SIG-M5 treated with dmso at 0.1 percent for 504 hours (cell line): ENCODE measurements at regions not wholly inside any gene's neighbourhood (a gene's known extent, or its start where the extent isn't known, plus 50 kb on each side); places are given as distances from the start of the nearest gene placed in this dataset.

ENCODE experiments used
- DNase-seq: peaks from one replicate; lab custom pipeline; 2025; ENCODE audit not compliant: unreplicated experiment; lab: John Stamatoyannopoulos, UW

- DNase-seq = no peak
These were observed 143.3 kb upstream of the MGAT5 start for GRCh38 chr2:134110532-134110931.

GRCh38 chr2:134117676-134118075, 136.2 kb upstream of the MGAT5 start:
- DNase-seq = no peak

GRCh38 chr2:134118279-134119116, 135.4 kb upstream of the MGAT5 start:
- peak; percentile 97 for DNase-seq

- peak; percentile 54 for DNase-seq
These were observed 134.7 kb upstream of the MGAT5 start for GRCh38 chr2:134119117-134119712.

- DNase-seq = peak; percentile 96
These were observed 134.0 kb upstream of the MGAT5 start for GRCh38 chr2:134119713-134120405.

- DNase-seq = no peak
These were observed 133.5 kb upstream of the MGAT5 start for GRCh38 chr2:134120406-134120732.

GRCh38 chr2:134120733-134121630, 132.9 kb upstream of the MGAT5 start:
- peak; percentile 49 for DNase-seq

- DNase-seq = no peak
These were observed 131.3 kb upstream of the MGAT5 start for GRCh38 chr2:134122610-134123009.

- DNase-seq = no peak
These were observed 130.5 kb upstream of the MGAT5 start for GRCh38 chr2:134123332-134123731.

- no peak for DNase-seq
These were observed 129.7 kb upstream of the MGAT5 start for GRCh38 chr2:134124047-134124753.

- no peak for DNase-seq
These were observed 126.4 kb upstream of the MGAT5 start for GRCh38 chr2:134127496-134127895.

- DNase-seq = peak; percentile 30
These were observed 125.1 kb upstream of the MGAT5 start for GRCh38 chr2:134128746-134129145.

GRCh38 chr2:134129900-134130537, 123.9 kb upstream of the MGAT5 start:
- no peak for DNase-seq

GRCh38 chr2:134131681-134132489, 122.0 kb upstream of the MGAT5 start:
- DNase-seq = no peak

- no peak for DNase-seq
These were observed 121.4 kb upstream of the MGAT5 start for GRCh38 chr2:134132490-134132857.

- no peak for DNase-seq
These were observed 120.1 kb upstream of the MGAT5 start for GRCh38 chr2:134133622-134134312.

GRCh38 chr2:134134313-134134706, 119.6 kb upstream of the MGAT5 start:
- no peak for DNase-seq

GRCh38 chr2:134134827-134135226, 119.0 kb upstream of the MGAT5 start:
- no peak for DNase-seq

- no peak for DNase-seq
These were observed 118.1 kb upstream of the MGAT5 start for GRCh38 chr2:134135793-134136192.
